ENCODE measurements at regions not wholly inside any gene's neighbourhood (a gene's known extent, or its start where the extent isn't known, plus 50 kb on each side); places are given as distances from the start of the nearest gene placed in this dataset.

- H3K4me3 ChIP-seq (replicated peaks in 1 of 2; ENCODE audit: low read depth in 2 of 2, low read length in 2 of 2): no peak overlapping the region
- no peak for TF ChIP-seq CTCF (IDR thresholded peaks at IDR 0.05; ENCODE audit: low read depth, low read length)
- DNase-seq (ENCODE audit: low read depth in 2 of 2): no peak
Measured at GRCh38 chr15:26050984-26051383, 187.9 kb upstream of the ATP10A start.

GRCh38 chr15:26049900-26050657 is 187.0 kb upstream of the ATP10A start:
- TF ChIP-seq CTCF (IDR thresholded peaks at IDR 0.05; ENCODE audit: low read depth, low read length): no peak
- DNase-seq (ENCODE audit: low read depth in 2 of 2): no peak
- H3K4me3 ChIP-seq (replicated peaks in 1 of 2; ENCODE audit: low read depth in 2 of 2, low read length in 2 of 2): no peak overlapping the region

GRCh38 chr15:26048669-26049068 is 185.5 kb upstream of the ATP10A start:
- H3K4me3 ChIP-seq (replicated peaks in 1 of 2; ENCODE audit: low read depth in 2 of 2, low read length in 2 of 2): no peak overlapping the region
- TF ChIP-seq CTCF (IDR thresholded peaks at IDR 0.05; ENCODE audit: low read depth, low read length): no peak
- DNase-seq (ENCODE audit: low read depth in 2 of 2): no peak

GRCh38 chr15:26045516-26045915 is 182.4 kb upstream of the ATP10A start:
- no peak overlapping the region for H3K4me3 ChIP-seq (replicated peaks in 1 of 2; ENCODE audit: low read depth in 2 of 2, low read length in 2 of 2)
- no peak for TF ChIP-seq CTCF (IDR thresholded peaks at IDR 0.05; ENCODE audit: low read depth, low read length)
- no peak for DNase-seq (ENCODE audit: low read depth in 2 of 2)

- H3K4me3 ChIP-seq (replicated peaks in 1 of 2; ENCODE audit: low read depth in 2 of 2, low read length in 2 of 2): no peak overlapping the region
- TF ChIP-seq CTCF (IDR thresholded peaks at IDR 0.05; ENCODE audit: low read depth, low read length): no peak
- DNase-seq (ENCODE audit: low read depth in 2 of 2): no peak
Measured at GRCh38 chr15:26043018-26043417, 179.9 kb upstream of the ATP10A start.

- no peak overlapping the region for H3K4me3 ChIP-seq (replicated peaks in 1 of 2; ENCODE audit: low read depth in 2 of 2, low read length in 2 of 2)
- DNase-seq (ENCODE audit: low read depth in 2 of 2): no peak
- TF ChIP-seq CTCF (IDR thresholded peaks at IDR 0.05; ENCODE audit: low read depth, low read length): no peak
Measured at GRCh38 chr15:26038693-26039092, 175.6 kb upstream of the ATP10A start.

- TF ChIP-seq CTCF (IDR thresholded peaks at IDR 0.05; ENCODE audit: low read depth, low read length): no peak
- DNase-seq (ENCODE audit: low read depth in 2 of 2): peak in 1 of 2 donors; percentile 1
- no peak overlapping the region for H3K4me3 ChIP-seq (replicated peaks in 1 of 2; ENCODE audit: low read depth in 2 of 2, low read length in 2 of 2)
Measured at GRCh38 chr15:26037369-26037768, 174.2 kb upstream of the ATP10A start.
